HS-27A (cell line): ENCODE measurements at regions not wholly inside any gene's neighbourhood (a gene's known extent, or its start where the extent isn't known, plus 50 kb on each side); places are given as distances from the start of the nearest gene placed in this dataset.
"Not testable (repeated sequence)": the region's sequence is repeated elsewhere in the genome, so short reads cannot be mapped to it uniquely, and the experiment has no call there.

Source experiments
- DNase-seq: peaks from one replicate; pipeline ENCODE4 v3.0.0-alpha.2; 2012; ENCODE audit warnings: low read depth, missing footprints

DNA sequence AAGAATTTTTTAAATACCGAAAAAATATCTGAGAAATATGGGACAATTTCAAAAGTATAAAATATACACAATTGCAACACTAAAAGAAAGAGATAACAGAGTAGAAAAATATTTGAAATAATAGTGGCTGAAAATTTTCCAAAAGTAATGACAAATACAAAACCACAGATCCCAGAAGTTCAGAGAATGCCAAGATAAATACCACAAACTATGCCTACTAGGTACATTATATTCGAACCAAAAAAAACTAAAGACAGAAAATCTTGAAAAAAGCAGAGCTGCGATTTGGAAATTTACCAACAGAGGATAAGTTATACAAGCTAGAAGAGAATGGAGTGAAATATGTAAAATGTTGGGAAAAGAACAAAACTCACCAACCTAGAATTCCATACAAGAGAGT is 191.3 kb upstream of the ELAC2 start:
- DNase-seq, result no peak

DNA sequence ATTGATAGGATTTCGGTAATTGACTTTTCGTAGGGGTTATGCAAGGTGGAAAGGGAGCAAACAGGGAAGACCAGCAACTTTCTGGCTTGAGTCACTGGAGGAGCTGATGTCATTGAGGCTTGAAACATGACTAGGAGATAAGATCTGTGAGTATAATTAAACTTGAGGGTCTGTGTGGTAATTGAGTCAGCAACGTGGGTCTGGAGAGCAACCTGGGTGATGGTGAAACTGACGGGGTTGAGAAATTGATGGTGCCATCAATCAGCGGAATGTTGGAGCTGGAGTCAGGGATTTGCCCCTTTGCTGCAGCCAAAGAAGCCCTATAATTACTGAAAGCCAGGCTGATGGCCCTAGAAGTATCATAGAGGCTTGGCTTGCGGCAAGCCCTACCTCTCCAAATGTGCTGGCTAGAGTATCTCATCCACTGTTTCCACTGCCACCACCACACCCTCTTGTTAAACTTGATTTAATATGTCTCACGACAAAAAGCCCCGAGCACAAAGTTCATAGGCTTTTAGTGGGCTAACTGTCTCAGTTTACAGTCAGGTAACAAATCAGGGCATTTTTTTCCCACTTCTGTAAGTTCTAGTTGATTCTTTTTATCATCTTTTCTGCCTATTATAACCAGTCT is 186.9 kb upstream of the ELAC2 start:
- DNase-seq, result no peak

DNA sequence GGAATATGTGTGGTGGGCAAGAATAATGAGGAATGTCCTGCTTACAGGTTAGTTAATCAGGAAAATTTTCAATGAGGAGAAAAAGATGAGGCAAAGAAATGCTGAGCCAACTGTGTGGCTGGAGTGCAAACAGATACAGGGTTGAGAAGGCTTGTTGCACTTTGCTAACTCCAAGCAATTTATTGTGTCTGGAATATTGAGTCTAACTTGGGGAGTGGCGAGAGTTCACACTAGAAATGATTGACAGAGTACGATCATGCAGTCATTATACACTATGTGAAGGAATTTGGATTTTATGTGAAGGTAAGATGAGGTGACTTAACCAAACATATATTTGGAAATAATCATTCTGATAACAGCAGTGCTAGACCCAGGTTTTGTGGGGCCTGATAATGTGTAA is 185.0 kb upstream of the ELAC2 start:
- DNase-seq, result no peak

DNA sequence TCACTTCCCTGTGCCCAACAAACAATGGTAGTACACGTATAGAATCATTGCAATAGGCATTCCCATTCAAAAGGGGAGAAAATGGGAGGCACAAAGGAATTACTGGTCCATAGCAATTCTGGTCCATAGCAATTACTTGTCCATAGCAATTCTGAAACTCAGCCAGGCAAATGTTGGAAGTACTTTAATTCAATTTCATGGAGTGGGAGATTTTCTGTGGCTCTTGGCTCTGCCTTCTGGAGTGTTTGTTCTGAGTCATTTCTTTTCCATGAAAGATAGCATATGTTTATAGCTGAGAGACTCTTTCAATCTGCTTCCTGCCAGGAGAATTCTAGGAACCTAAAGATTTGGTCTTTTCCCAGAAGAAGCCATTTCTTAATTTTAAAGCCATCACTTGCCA is 182.8 kb upstream of the ELAC2 start:
- DNase-seq, result no peak

DNA sequence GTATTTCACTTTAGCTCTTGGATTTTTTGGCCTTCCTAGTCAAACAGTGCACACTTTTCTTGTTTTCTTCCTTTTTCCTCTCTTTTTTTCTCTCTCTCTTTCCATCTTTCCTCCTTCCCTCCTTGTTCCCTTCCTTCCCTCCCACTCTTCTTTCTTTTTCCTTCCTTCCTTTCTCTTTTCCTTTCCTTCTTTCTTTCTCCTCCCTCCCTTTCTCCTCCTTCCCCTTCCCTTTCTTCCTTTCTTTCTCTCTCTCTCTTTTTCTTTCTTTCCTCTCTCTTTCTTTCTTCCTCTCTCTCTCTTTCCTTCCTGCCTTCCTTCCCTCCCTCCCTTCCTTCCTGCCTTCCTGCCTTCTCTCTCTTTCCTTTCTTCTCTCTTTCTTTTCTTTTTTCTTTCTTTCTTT is 181.6 kb upstream of the ELAC2 start:
- no peak for DNase-seq

DNA sequence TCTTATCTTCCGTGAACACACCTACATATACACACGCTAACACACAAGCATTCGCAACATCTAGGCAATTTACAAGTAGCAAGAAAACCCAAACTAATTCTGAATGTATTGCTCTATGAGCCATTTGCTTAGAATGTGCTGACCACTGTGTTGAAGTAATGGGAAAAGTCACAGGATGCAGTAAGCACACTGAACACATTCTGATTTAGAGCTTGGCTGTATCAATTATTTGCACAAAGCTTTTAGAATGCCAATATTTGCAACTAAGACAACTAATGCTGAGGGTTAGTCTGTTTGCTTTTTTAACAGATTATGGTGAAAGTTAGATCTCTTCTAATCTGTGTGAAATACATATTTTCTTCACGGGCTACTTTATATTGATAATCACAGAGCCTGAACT is 179.8 kb upstream of the ELAC2 start:
- DNase-seq, result no peak

DNA sequence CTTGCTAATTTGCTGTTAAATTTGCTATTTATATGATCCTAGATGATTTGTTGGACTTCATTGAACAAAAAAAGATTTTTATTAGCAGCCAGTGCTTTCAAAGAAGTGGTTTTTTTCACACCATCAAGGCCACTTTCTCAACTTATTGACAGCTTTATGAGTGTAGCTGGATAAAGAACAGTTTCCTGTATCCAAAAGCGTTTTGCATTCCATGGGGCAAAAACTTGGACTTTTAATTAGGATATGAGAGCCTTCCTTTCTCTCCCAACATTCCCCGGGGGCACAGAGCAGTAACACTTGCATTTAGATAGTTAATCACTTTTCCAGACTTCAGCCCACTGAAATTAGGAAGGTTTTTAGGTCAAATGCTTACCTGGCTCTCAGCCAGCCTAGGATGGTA is 177.1 kb upstream of the ELAC2 start:
- DNase-seq, result no peak

DNA sequence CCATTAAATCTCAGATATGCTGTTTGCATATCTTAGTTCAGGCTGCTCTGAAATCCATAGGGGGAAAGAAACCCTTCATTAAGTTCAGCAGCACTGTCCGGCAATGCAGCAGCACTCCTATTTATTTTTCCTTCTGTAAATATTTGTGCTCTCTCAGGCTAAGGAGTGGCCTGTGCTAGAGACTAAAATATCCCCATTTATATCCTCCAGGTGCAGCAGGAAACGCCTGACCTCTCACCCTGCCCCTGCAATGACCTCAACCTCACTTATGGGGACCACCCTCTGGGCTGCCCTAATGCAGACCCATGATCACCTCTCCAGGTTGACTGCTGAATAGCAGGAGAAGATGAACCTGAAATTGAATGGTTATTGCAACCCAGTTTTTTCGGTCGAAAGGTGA is 165.0 kb upstream of the ELAC2 start:
- DNase-seq, result no peak

DNA sequence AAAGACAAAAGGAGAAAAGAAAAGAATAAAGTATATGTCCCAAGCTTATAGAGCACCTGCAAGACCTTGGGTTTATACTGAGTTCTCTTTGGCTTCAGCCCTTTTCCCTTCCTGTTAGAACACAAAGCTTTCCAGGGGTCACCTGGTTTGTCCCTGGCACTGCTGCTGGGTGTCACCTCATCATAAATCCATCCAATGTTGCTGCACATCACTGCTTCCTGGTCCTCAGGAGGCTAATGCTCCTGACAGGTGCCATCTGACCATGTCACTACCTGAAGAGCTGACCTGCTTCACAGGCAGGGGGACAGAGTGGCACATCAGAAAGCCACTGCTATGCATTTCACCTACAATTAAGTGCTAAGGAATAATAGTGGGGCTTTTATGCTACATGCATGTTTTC is 164.6 kb upstream of the ELAC2 start:
- DNase-seq, result no peak

DNA sequence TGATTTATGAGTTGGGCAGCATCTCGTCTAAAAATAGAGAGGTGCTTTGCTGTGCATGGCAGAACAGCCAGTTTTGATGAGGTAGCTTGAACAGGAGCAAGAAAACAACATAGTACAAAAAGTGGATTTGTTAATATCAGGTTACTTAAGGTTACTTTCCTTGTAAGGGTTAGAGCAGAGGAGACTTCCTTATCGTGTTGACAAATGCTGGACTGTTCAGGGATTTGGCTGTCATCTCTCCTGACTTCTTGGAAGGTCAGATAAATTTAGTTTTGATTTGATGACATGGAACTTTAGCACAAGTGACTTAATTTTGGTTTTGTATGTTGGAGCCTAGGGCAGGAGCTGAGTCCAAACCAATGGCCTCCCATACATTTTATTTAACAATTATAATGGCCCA is 163.9 kb upstream of the ELAC2 start:
- DNase-seq, result no peak

DNA sequence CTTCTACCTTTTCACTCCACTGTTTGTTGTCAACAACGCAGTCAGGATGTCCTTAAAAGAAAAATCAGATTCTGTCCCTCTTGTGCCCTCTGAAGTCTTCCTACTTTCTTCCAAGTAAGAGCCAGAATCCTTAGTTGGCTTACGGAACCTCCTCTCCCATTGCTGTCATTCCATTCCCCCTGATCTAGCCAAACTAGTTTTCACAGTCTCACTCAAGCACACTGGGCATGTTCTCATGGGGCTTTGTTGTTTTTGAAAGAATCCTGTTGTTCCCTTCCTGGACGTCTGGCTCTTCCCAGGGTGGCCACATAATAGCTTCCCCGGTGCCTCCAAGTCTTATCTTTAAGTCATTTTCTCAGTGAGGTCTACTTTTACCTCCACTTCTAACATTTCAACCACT is 158.6 kb upstream of the ELAC2 start:
- DNase-seq, result no peak

DNA sequence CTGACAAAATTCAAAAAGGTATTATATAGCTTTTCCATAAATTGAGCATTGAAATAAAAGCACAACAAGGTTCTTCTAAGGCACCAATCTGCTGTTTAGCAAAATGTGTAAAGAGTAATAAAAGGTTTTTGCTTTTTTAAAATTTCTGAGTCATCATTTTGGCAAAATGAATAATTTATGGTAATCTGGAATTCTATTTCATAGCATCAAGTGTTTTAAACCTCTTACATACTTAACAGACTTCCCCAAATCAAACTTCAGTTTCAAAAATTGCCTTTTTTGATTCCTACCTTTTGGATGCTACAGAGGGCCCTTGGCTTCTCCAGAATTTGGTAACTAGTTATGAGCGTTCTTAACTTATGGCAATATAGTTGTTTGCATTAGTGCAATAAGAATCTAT is 154.0 kb upstream of the ELAC2 start:
- DNase-seq, result no peak

DNA sequence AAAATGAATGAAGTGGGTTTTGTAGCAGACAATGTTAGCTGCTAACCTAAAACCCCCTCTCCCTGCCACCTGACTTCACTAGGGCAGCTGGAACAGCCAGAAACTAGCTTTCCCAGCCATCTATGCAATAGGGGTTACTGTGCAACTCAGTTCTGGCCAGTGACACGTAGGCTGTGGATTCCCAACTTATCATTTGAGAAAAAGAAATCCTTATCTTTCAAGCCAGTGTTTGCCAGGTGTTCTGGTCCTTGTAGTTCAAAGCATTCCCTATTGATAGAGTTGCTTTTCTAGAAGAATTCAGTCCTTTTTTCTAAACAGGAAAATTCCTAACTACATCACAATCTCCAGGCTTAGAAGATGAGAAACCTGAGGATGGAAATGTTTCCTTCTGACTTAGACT is 144.5 kb upstream of the ELAC2 start:
- no peak for DNase-seq

DNA sequence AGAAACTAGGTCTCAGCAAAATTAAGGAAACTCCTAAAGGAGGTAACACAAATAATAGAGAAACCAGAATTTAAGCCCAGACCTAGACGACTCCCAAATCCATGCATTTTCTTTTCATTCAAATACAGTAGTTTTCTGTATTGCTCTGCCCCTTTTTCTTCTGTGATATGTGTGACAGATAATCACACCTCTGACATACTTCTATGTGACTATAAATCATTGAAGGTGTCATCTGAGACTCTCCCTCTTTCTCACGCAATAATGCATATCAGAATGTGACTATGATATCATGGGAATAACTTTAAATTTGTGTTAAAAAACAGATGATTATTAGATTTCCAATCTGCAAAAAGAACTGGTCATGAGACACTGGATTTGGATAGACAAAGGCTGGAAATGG is 143.0 kb upstream of the ELAC2 start:
- no peak for DNase-seq

DNA sequence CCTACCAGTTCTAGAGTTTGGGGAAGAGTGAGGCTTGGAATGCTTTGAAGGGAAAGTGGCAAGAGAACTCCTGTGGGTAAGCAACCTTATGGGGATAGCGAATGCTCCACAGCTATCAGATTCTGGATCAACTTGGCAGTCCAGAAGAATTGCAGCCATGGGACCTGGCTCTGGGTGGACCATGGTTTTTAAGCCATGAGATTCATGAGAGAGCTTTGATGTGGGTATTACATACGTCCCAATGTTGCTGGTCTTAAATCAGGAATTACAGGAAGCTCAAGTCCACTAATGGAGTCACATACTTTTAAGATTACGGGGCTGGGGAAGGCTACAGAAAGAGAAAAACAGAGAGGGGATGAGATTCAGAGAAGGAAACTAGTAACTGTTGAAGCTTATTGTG is 142.5 kb upstream of the ELAC2 start:
- no peak for DNase-seq

DNA sequence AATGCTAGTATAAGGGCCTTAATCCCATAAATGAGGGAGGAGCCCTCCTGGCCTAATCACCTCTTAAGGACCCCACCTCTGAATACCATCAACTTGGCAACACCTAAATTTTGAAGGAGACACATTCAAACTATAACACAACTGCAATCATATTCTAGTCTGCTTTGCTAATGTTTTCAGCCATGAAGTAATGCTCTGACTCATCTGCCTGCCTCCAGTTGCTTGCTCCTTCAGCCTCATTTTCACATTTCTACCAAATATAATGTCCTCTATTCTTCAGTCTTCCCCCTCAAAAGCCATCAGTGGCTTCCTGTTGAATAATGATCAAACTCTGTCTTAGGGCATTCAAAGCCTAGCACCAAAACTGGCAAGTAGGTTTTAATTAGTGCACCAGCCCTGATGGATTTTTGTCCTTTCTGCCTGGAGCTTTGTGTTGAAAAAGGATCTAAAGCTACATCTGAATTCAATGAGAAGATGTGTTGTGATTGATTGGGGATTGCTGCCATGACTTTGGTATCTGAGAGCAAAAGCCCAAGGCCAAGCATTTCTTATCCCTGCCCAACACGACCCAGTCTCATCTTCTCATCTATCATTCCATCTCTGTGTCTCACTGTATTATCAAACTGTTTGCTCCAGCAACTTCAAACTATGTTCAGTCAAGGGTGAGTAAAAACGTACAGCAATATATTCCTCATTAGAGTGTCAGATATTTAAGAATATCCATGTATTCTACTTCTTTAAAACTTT is 140.8 kb upstream of the ELAC2 start:
- no peak for DNase-seq

DNA sequence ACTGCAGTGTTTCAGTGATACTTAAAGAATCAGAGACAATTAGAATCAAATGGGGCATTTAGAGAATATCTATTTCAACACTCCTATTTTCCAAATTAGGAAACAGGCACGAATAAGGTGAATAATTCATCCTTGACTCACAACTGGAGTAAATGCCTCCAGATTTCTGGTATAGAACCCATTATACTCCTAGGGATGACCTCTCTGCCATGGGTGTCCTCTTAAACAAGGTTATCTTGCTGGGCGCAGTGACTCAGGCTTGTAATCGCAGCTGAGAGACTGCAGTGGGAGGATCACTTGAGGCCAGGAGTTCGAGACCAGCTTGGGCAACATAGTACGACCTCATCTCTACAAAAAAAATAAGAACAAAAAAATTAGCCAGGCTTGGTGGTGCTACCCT is 139.8 kb upstream of the ELAC2 start:
- DNase-seq, result no peak

DNA sequence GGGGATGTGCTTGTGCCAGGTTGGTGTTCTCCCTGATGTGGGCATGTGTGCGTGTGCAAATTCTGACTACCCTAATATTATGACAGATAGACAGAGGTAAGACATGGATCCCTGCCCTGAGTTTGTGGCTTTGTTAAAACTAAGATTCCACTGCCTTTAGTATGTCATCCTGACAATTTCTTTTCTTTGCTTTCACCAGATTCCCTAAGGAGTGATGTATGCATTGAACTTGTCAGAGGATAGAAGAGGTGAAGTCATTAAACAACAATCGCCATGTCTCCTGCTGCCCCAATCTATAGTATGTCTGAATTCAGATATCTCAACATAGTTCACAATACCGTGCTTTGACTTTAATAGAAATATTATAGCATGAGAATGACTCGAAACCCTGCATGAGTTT is 137.1 kb upstream of the ELAC2 start:
- DNase-seq, result no peak

DNA sequence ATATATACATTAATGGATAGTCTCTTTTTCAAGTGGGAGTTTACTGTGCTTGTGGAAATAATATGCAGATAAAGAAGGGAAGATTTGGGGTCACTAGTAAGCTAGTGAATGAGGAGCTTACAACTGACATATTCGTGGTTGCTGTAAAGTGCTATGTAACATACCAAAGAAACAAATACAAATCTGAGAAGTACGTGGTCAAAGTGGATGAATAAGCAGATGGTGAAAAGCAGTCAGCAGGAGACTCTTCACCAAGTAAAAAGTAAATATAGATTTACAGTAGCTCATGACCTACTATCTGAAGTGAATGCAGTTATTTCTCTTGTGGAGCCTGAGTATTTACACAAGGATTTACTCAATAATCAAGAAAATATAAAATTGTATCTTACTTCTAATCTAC is 136.6 kb upstream of the ELAC2 start:
- DNase-seq, result no peak

DNA sequence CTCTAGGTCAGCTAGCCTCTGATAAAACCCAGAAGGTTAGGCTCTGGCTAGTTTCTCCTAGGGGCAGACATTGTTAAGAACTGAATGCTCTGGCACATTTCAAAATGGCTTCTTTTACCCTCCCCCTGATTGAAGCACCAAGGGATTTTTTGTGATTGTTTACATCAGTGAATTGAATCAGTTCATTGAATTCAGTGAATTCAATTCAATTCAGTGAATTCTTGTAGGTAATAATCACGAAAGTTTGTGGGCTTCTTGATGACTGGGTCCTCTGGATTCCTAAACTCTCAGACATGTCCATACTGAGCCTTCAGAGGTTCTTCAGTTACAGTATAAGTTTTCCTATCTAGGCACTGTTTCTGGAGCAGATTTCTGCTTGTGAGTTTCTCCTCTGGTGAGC is 135.2 kb upstream of the ELAC2 start:
- no peak for DNase-seq

DNA sequence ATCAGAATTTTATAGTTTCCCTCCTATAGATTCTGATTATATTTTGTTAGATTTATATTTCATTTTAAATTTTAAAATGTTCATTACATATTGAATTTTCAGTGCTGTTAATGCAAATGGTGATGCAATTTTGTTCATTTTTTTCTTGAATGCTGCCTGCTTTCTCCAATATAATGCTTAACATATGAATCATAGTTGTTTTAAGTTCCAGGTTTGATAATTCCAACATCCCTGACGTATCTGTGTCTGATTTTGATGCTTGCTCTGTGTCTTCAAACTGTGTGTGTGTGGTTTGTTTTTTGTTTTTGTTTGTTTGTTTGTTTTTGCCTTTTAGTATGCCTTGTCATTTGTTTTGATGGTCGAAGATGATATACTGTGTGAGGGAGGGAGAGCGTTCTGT is 134.7 kb upstream of the ELAC2 start:
- no peak for DNase-seq

DNA sequence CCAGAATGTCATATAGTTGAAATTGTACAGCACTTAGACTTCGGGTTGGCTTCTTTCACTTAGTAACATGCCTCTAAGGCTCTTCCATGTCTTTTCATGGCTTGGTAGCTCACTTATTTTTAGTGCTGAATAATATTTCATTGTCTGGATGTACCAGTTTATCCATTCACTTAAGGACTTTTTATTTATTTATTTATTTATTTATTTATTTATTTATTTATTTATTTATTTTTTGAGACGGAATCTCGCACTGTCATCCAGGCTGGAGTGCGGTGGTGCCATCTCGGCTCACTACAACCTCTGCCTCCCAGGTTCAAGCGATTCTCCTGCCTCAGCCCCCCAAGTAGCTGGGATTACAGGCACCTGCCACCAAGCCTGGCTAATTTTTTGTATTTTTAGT is 132.9 kb upstream of the ELAC2 start:
- DNase-seq, result not testable (repeated sequence)

DNA sequence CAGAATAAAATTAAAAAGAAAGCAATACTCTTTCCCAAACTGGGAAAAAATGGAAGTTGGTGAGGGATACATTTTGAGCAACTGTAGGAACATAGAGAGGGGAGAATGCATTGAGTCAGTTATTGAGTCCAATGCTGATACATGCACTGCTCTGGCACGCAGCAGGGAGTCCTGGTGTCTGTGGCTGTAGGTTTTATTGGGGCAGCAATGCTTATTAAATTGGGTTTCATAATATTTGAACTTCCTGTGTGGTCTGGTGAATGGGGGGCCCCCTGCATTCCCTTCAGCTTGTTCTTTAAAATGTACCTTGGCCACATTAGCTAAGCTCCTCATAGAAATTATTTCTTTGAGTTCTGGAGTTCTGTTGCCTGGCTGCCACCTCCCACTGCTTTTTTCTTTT is 125.2 kb upstream of the ELAC2 start:
- no peak for DNase-seq

DNA sequence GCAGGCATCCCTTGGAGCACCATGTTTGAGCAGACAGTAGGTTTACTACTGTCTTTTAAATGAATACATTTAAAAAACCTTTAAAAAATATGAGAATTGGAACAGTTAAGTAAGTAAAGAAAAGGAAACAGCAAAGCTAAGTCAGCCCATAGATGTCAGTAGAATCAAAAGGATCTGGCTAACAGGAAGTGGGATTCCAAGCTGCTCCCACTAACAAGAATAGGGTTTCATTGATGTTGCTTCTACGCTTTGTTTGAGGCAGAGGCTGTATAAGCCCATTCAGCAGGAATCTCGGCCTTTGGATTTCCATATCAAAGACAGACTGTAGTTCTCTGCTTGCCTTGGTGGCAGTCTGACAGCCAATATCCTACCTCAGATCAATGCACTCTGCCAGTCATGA is 122.9 kb upstream of the ELAC2 start:
- no peak for DNase-seq
